ENCODE measurements at regions not wholly inside any gene's neighbourhood (a gene's known extent, or its start where the extent isn't known, plus 50 kb on each side); places are given as distances from the start of the nearest gene placed in this dataset.

GRCh38 chr1:94310570-94311270 is 73.3 kb upstream of the ARHGAP29 start:
- H3K27ac ChIP-seq (ENCODE audit: control insufficient read depth, insufficient read depth, low read length) = no peak overlapping the region
- no peak overlapping the region for H3K4me3 ChIP-seq (ENCODE audit: control insufficient read depth in 2 of 3, extremely low read depth in 1 of 3, insufficient read depth in 2 of 3, low read depth in 1 of 3, low read length in 3 of 3)
- H3K4me1 ChIP-seq (ENCODE audit: control insufficient read depth, extremely low read depth, insufficient read depth, low read length) = peaks cover 4% of the 10 kb centered on the region
- no peak overlapping the region for H2AFZ ChIP-seq (ENCODE audit: control insufficient read depth, low read length)
- TF ChIP-seq EZH2 (IDR thresholded peaks at IDR 0.05; ENCODE audit: low read length) (no peak), CTCF (optimal IDR thresholded peaks at IDR 0.05 in 1 of 3, IDR thresholded peaks at IDR 0.05 in 1 of 3, conservative IDR thresholded peaks at IDR 0.05 in 1 of 3; ENCODE audit: extremely low read depth in 1 of 3, insufficient read depth in 2 of 3, low read length in 3 of 3) (no peak)
- H3K4me2 ChIP-seq (ENCODE audit: control insufficient read depth, extremely low read depth, insufficient read depth, low read depth, low read length) = no peak overlapping the region
- no peaks in the 10 kb centered on the region for H3K9me3 ChIP-seq (ENCODE audit: control insufficient read depth, low read depth, low read length)
- no peaks in the 10 kb centered on the region for H3K36me3 ChIP-seq (ENCODE audit: control insufficient read depth in 2 of 2, extremely low read depth in 1 of 2, insufficient read depth in 2 of 2, low read length in 2 of 2)
- no peaks in the 10 kb centered on the region for H3K27me3 ChIP-seq (ENCODE audit: control insufficient read depth, extremely low read depth, insufficient read depth, low read length)
- H4K20me1 ChIP-seq (ENCODE audit: control insufficient read depth, extremely low read depth, insufficient read depth, low read length) = no peaks in the 10 kb centered on the region
- no peak overlapping the region for H3K9ac ChIP-seq (ENCODE audit: control insufficient read depth, extremely low read depth, insufficient read depth, low read length)
- no peaks in the 10 kb centered on the region for H3K9me1 ChIP-seq (ENCODE audit: control insufficient read depth, extremely low read depth, insufficient read depth, low read length)
- dilution Hi-C loops (cut with MboI; ENCODE audit: extremely low pct_ligation_motif_present, low sequenced_read_pairs) = no loop called here
- no peaks in the 10 kb centered on the region for H3K79me2 ChIP-seq (ENCODE audit: control insufficient read depth, insufficient read depth, low read length)
- DNase-seq (ENCODE audit: low read depth, low spot score) (no peak), FAIRE-seq (no peak)

DNA sequence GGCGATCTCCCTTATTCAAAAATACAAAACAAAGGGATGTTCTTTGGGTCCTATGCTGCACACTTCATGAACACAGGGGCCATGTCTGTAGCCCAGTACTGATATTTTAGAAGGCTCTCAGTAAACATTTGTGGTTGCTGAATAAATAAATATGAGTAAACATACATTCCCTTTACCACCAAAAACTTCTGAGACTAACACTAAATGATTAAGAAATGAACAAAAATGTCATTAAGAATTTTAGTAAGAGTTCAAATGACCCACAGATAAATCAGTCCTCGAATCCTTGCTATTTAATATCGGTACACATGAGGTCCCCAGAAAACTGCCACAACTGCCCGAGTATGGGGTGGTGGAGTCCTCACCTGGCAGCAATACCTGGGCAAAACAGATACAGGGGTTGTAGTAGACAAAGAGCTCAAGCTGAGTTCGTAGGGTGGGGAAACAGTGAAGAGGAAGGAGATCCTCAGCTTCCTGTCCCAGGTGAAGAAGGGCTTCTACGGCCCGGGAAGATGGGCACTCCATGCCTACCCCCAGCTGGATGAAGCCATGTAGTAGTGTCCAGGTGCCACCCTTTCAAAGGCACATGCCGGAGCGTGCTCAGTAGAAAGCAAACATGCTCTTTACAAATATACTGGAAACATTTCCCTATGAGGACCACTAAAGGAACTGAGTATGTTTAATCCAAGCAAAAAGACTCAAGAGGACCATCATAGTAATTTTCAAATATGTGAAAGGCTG is 72.6 kb upstream of the ARHGAP29 start:
- H4K20me1 ChIP-seq (ENCODE audit: control insufficient read depth, extremely low read depth, insufficient read depth, low read length) = no peaks in the 10 kb centered on the region
- no peak overlapping the region for H3K4me3 ChIP-seq (ENCODE audit: control insufficient read depth in 2 of 3, extremely low read depth in 1 of 3, insufficient read depth in 2 of 3, low read depth in 1 of 3, low read length in 3 of 3)
- H3K36me3 ChIP-seq (ENCODE audit: control insufficient read depth in 2 of 2, extremely low read depth in 1 of 2, insufficient read depth in 2 of 2, low read length in 2 of 2) = no peaks in the 10 kb centered on the region
- no peak overlapping the region for H2AFZ ChIP-seq (ENCODE audit: control insufficient read depth, low read length)
- H3K27ac ChIP-seq (ENCODE audit: control insufficient read depth, insufficient read depth, low read length) = no peak overlapping the region
- H3K4me1 ChIP-seq (ENCODE audit: control insufficient read depth, extremely low read depth, insufficient read depth, low read length) = peaks cover 12% of the 10 kb centered on the region
- H3K9me3 ChIP-seq (ENCODE audit: control insufficient read depth, low read depth, low read length) = no peaks in the 10 kb centered on the region
- no peaks in the 10 kb centered on the region for H3K79me2 ChIP-seq (ENCODE audit: control insufficient read depth, insufficient read depth, low read length)
- no peak for FAIRE-seq
- H3K9ac ChIP-seq (ENCODE audit: control insufficient read depth, extremely low read depth, insufficient read depth, low read length) = no peak overlapping the region
- no peak overlapping the region for H3K4me2 ChIP-seq (ENCODE audit: control insufficient read depth, extremely low read depth, insufficient read depth, low read depth, low read length)
- DNase-seq (ENCODE audit: low read depth, low spot score) = no peak
- dilution Hi-C loops (cut with MboI; ENCODE audit: extremely low pct_ligation_motif_present, low sequenced_read_pairs) = no loop called here
- H3K27me3 ChIP-seq (ENCODE audit: control insufficient read depth, extremely low read depth, insufficient read depth, low read length) = no peaks in the 10 kb centered on the region
- TF ChIP-seq EZH2 (IDR thresholded peaks at IDR 0.05; ENCODE audit: low read length) (no peak), CTCF (optimal IDR thresholded peaks at IDR 0.05 in 1 of 3, IDR thresholded peaks at IDR 0.05 in 1 of 3, conservative IDR thresholded peaks at IDR 0.05 in 1 of 3; ENCODE audit: extremely low read depth in 1 of 3, insufficient read depth in 2 of 3, low read length in 3 of 3) (no peak)
- no peaks in the 10 kb centered on the region for H3K9me1 ChIP-seq (ENCODE audit: control insufficient read depth, extremely low read depth, insufficient read depth, low read length)

All from keratinocyte (primary cell).